ENCODE measurements at regions not wholly inside any gene's neighbourhood (a gene's known extent, or its start where the extent isn't known, plus 50 kb on each side); places are given as distances from the start of the nearest gene placed in this dataset.

DNA sequence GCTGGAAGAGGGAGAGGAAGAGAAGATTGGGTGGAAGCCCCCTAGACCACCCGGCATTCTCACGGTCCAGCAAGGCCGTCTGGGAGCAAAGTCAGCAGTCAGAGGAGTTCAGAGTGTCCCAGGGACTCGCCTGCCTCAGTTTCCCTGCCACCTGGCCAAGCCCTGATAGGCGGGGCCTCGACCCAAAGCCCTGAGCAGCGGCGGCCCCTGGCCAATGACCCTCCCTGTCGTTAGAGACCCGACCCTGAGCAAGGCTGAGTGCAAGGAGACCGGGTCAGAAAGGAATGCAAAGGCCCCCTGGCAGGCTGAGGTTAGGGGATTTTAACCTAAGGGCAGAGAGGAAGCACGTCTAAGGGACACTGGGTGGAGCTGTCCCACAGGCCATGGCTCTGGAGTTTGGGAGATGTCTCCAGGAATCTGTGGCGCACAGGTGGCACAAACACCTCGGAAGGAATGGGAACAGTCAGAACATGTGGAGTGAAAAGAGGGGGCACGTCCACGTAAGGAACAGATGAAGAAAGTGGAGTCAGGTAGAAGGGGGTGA lies 196.8 kb upstream of the PDE1C start:
- no peak for DNase-seq

DNA sequence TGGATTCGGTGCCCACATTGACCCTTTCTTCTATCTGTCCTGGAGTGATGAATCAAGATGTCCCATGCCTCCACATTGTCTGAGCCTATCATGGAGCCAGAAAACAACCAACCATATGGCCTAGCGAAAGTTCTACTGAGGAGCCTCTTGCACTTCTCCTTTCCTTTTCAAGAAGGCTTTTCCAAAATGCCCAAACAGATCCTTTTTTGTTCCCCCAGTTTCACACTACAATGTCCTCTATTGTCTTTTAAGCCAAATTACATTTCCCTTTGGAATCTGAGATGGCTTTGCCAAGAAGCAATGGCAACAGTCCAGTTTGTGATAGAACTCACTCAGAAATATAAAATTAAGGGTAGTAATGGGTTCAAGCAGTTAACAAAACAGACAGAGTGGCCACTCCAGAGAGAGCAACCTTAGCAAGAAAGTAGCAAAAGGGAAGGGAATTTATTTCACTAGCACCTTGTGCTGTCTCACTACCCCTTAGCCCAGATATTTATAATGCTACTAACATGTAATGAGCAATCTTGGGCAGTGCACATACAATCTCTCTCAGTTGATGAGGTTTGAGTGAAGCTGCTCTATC lies 194.6 kb upstream of the PDE1C start:
- peak in 2 of 3 donors; percentile 6 to 14 for DNase-seq

DNA sequence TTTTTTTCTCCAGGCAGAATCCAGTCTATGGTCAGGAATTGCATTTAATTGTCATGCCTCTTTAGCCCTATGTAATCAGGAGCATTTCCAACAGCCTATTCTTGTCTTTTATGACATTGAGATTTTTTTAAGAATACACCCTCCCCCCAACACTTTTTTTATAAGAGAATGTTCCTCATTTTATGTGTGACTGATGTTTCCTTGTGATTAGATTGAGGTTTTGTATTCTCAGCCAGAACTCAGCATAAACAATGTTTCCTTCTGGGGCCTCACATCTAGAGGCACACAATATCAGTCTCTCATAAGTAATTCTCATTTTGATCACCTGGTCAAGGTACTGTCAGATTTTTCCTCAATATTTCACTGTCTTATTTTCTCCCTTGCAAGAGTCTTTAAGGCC lies 193.4 kb upstream of the PDE1C start:
- no peak for DNase-seq

DNA sequence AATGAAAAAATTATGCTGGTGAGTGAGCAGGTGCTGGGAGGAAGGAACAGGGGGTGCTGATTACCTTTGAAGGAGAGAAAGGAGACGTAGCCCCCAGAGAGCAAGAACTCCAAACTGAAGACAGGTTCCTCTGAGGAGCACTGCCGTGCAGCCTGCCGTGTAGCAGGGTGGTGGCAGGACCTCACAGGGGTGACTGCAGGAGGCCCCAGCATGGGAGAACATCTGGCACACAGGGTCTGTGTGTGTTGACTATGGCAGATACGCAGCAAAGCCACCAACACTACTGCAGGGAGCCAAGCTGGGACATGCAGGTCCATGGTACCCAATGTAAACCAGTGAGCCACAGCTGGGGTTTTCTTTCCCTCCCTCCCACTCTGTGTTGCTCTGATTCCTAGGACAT lies 192.1 kb upstream of the PDE1C start:
- DNase-seq, result no peak

GRCh38 chr7:32259931-32260596 lies 189.9 kb upstream of the PDE1C start:
- no peak for DNase-seq

- no peak for DNase-seq
Observed at GRCh38 chr7:32258265-32258664, 188.1 kb upstream of the PDE1C start.

GRCh38 chr7:32257621-32258020 lies 187.4 kb upstream of the PDE1C start:
- DNase-seq, result no peak

- DNase-seq, result no peak
Observed at GRCh38 chr7:32256811-32257210, 186.6 kb upstream of the PDE1C start.

GRCh38 chr7:32256376-32256775 lies 186.2 kb upstream of the PDE1C start:
- no peak for DNase-seq

DNA sequence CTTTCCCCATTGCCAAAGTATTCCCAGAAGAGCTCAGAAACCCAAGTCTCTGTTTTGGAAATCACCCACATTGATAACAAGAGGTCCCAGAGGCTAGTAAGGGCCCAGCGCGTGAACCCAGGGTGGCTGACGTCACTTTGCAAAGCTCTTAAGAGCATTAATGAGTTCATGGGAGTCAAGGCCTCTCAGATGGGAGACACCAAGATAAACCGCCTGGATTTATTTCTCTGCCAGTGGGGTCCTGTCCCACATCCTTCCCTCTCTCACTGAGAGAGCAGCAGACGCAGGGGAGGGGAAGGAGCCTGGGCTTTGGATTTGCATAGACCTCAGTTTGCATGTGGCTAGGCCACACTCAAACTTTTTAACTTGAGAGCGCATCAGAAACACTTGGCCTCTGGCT lies 184.8 kb upstream of the PDE1C start:
- no peak for DNase-seq

DNA sequence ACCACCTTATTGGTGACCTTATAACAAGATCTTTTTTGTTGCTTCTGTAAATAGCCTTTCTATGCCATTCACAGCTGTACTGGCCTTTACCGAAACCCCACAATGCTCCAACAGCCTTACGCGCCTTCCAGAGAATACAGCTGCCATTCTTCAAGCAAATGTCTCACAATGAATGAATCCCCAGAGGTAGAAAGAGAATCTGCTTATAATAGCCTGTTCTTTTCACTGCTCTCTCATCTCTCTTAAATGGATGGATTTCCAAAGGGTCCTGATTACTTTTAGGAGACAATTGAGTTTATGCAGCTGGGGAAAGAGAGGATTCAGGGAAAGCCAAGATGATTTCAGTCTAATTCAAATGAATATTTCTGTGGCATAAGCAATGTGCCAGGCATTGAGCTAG lies 183.1 kb upstream of the PDE1C start:
- no peak for DNase-seq

DNA sequence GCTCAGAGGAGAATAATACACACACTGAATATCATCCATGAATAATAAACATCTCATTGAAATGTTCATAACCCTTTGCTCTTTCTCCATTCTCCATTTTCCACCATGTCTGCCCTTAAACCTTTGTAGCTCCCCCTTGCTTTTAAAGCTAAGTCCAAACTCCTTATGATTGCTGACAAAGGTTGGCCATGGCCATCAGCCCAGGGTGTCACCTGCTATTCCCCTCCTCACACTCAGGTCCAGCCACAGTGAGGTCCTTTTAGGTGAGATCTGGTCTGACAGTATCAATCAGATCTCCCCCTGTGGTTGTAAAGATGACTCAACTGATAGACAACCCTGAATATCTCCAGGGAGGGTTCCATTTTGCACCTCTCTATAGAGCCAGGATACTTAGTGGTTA lies 181.5 kb upstream of the PDE1C start:
- no peak for DNase-seq

DNA sequence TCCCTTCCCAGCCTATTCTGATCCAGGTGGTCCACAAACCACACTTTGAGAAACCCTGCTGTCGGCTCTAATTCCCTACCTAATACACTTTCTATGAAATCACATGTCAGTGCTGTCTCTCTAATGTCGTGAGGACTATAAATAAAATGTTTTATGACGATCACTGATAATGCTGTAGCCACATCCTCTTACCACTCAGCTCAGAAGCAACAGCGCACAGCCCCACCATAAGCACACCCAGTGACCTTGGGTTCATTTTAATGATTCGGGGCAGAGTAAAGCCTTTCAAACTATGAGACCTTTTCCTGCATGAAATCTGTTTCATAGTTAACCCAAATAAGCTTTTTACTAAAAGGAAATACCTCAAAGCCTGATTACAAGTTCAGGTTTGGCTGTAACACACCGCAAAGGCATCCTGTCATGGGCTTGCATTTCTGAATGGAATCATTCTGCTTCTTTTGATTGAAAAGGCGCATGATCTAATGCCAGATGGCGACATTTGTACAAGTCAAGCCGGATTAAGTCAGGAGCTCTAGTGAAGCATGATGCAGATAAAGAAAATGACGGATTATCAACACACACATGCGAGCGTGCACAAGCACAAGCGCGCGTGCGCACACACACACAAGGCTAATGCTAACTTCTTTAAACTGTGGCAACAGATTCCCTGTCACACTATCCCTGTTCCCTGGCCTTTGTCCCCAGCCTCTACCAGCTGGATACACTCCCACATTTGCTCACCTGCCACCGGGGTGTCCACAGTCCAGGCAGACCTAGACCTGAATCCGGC lies 180.5 kb upstream of the PDE1C start:
- DNase-seq, result no peak

DNA sequence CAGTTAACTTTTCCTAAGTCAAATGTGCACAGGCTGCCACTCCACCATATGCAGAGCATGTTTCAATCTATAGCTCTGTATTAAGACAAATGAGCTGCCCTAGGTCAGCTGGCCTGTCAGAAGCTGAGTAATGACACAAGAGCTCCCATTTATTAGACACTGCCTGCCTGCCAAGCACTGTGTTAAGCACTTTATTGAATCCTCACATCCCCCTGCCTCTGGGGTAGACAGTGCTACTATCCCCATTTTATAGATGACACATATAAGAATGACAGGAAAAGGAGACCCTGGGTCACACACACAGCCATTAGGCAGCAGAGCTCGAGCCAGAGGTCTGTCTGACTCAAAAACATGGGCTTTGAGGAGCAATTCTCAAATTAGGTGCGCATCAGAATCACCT lies 179.8 kb upstream of the PDE1C start:
- DNase-seq, result no peak

DNA sequence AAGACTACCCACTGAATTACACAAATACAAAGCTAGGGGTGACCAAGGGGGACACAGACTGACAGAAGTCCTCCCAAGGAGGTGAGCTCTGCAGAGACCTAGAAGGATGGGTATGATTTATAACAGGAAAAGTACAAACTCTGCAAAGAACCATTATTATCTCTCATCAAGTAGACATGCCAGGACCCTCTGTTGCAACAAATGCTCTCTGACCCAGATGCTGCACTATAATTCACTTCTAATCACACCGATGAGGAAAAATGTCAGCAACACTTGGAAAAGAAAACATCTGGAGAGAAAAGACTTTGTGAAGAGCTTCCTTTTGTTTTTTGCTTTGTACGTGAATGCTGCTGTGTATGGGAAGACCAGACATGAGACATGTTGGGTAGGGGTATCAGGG lies 178.3 kb upstream of the PDE1C start:
- no peak for DNase-seq

DNA sequence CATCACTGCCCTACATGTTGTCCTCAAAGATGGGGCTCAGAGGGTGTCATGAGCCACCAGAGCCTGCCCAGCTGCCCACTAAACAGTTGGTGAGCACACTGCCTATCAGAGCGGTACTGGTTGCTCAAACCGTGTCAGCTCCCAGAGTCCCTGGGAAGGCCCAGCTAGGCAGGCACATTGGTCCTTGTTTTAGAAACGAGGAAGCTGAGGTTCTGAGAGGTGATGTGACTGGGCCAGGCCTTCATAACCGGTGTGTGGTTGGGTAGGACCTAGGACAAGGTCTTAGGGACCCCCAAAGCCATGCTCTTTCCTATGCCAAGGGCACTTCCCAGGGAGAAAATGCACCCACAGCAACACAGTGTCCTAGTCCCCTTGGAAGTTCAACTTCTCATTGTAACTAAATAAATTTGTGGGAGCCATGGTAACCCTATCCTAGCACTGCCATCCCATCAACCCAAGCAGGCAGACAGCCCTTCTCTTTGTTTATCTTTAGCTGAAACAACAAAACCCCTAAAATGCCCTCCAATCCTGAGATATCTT lies 174.7 kb upstream of the PDE1C start:
- no peak for DNase-seq

- no peak for DNase-seq
Observed at GRCh38 chr7:32243687-32244290, 173.6 kb upstream of the PDE1C start.

GRCh38 chr7:32242436-32242835 lies 172.2 kb upstream of the PDE1C start:
- no peak for DNase-seq

DNA sequence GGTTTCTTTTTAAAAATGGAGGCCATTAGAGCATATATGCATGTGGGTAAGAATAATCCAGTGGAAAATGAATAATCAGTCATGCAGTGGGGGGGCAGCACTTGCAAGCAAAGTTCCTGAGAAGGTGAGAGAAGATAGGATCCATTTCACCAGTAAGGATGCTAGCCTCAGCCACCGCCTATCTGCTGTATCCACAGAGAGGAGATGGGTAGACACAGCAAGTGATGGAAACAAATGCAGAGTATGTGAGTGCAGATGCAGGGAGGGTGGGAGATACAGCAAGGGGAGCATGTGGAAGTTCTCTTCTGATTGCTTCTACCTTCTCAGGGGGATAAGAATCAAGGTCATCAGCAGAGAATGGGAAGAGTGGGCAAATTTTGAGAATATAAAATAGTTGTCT lies 171.4 kb upstream of the PDE1C start:
- DNase-seq, result no peak

- DNase-seq, result no peak
Observed at GRCh38 chr7:32239764-32240163, 169.6 kb upstream of the PDE1C start.

- no peak for DNase-seq
Observed at GRCh38 chr7:32228601-32229000, 158.4 kb upstream of the PDE1C start.

DNA sequence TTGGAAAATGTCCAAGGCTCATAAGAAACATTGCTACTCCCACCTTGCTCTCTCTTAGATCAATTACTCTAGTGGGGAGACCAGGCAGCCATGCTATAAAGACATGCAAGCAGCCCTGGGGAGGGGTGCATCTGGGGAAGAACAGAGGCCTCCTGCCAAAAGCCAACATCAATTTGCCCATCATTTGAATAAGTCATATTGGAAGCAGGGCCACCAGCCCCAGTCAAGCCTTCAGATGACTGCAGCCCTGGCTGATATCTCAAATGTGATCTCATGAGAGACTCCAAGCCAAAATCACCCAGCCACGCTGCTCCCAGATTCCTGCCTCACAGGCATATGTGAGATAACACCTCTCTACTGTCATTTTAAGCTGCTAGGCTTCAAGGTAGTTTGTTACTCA lies 157.5 kb upstream of the PDE1C start:
- DNase-seq, result no peak
